Nephron (organoid): ENCODE measurements at regions not wholly inside any gene's neighbourhood (a gene's known extent, or its start where the extent isn't known, plus 50 kb on each side); places are given as distances from the start of the nearest gene placed in this dataset.
A peak's percentile ranks its signal among the peaks of the same experiment; 100 is the strongest.

Experiments used
- H3K27ac Mint-ChIP-seq, 3 experiments: 2 replicates each; pipeline ENCODE4 v1.8.0; 2020; ENCODE audit warnings: mixed read lengths in 3 of 3, mild to moderate bottlenecking in 2 of 3, moderate library complexity in 1 of 3
- H3K27me3 Mint-ChIP-seq: 2 replicates; pipeline ENCODE4 v1.8.0; 2021; ENCODE audit warnings: low read depth, mild to moderate bottlenecking, moderate library complexity, mixed read lengths
- H3K36me3 Mint-ChIP-seq: 2 replicates; pipeline ENCODE4 v1.8.0; 2020; ENCODE audit warnings: low read depth, mixed read lengths
- H3K4me1 Mint-ChIP-seq: 2 replicates; pipeline ENCODE4 v1.8.0; 2020; ENCODE audit warnings: mixed read lengths
- H3K4me3 Mint-ChIP-seq, 3 experiments: 2 replicates each; pipeline ENCODE4 v1.8.0; 2020; ENCODE audit warnings: mild to moderate bottlenecking in 3 of 3, mixed read lengths in 3 of 3, moderate library complexity in 2 of 3
- H3K9me3 Mint-ChIP-seq: 2 replicates; pipeline ENCODE4 v1.8.0; 2020; ENCODE audit warnings: mixed read lengths
- CTCF ChIP-seq, 3 experiments: fragments of 200-600 bp; sonication (generic); IDR thresholded peaks; one replicate each; pipeline ENCODE4 v1.5.0; 2021; ENCODE audit warnings: antibody characterized with exemption in 3 of 3; ENCODE audit not compliant: unreplicated experiment in 3 of 3

GRCh38 chr1:9419369-9420041 lies 119.8 kb upstream of the SLC25A33 start:
- H3K27ac Mint-ChIP-seq, result peak overlapping the region in 1 of 3 experiments; percentile 52

GRCh38 chr1:9420835-9421532 lies 118.3 kb upstream of the SLC25A33 start:
- Mint-ChIP-seq H3K4me1 (peaks cover 19% of the 10 kb centered on the region), H3K36me3 (no peaks in the 10 kb centered on the region), H3K4me3 (no peak overlapping the region), H3K27ac (peak overlapping the region; percentile 47 to 74 (median 69)), H3K27me3 (peaks cover 11% of the 10 kb centered on the region), H3K9me3 (no peaks in the 10 kb centered on the region)
- TF ChIP-seq CTCF (IDR thresholded peaks at IDR 0.05; ENCODE audit: unreplicated experiment in 3 of 3), result no peak

More at GRCh38 chr1:9419369-9420041, 119.8 kb upstream of the SLC25A33 start:
- Mint-ChIP-seq H3K36me3 (no peaks in the 10 kb centered on the region), H3K27me3 (peaks cover 11% of the 10 kb centered on the region), H3K4me1 (peaks cover 19% of the 10 kb centered on the region), H3K4me3 (no peak overlapping the region), H3K9me3 (no peaks in the 10 kb centered on the region)
- no peak for TF ChIP-seq CTCF (IDR thresholded peaks at IDR 0.05; ENCODE audit: unreplicated experiment in 3 of 3)

- H3K4me3 Mint-ChIP-seq, result no peak overlapping the region
- peak overlapping the region; percentile 47 to 74 (median 65) for H3K27ac Mint-ChIP-seq
- H3K27me3 Mint-ChIP-seq, result peaks cover 8% of the 10 kb centered on the region
- H3K9me3 Mint-ChIP-seq, result no peaks in the 10 kb centered on the region
- no peak for TF ChIP-seq CTCF (IDR thresholded peaks at IDR 0.05; ENCODE audit: unreplicated experiment in 3 of 3)
- H3K36me3 Mint-ChIP-seq, result no peaks in the 10 kb centered on the region
- peaks cover 19% of the 10 kb centered on the region for H3K4me1 Mint-ChIP-seq
Measured at GRCh38 chr1:9421533-9421873, 117.8 kb upstream of the SLC25A33 start.

- Mint-ChIP-seq H3K27ac (peak overlapping the region; percentile 74 to 85 (median 80)), H3K36me3 (no peaks in the 10 kb centered on the region), H3K4me3 (no peak overlapping the region), H3K9me3 (no peaks in the 10 kb centered on the region), H3K4me1 (peaks cover 19% of the 10 kb centered on the region), H3K27me3 (peaks cover 4% of the 10 kb centered on the region)
- no peak for TF ChIP-seq CTCF (IDR thresholded peaks at IDR 0.05; ENCODE audit: unreplicated experiment in 3 of 3)
Measured at GRCh38 chr1:9422321-9422720, 116.9 kb upstream of the SLC25A33 start.

- H3K36me3 Mint-ChIP-seq, result no peaks in the 10 kb centered on the region
- peak overlapping the region; percentile 74 to 85 (median 80) for H3K27ac Mint-ChIP-seq
- no peak for TF ChIP-seq CTCF (IDR thresholded peaks at IDR 0.05; ENCODE audit: unreplicated experiment in 3 of 3)
- H3K4me1 Mint-ChIP-seq, result peaks cover 19% of the 10 kb centered on the region
- H3K27me3 Mint-ChIP-seq, result peaks cover 4% of the 10 kb centered on the region
- no peaks in the 10 kb centered on the region for H3K9me3 Mint-ChIP-seq
- peak overlapping the region in 1 of 3 experiments; percentile 19 for H3K4me3 Mint-ChIP-seq
Measured at GRCh38 chr1:9422911-9423505, 116.3 kb upstream of the SLC25A33 start.
